Esophagus muscularis mucosa (tissue), 4 donors: ENCODE measurements at regions not wholly inside any gene's neighbourhood (a gene's known extent, or its start where the extent isn't known, plus 50 kb on each side); places are given as distances from the start of the nearest gene placed in this dataset.
"Not testable (repeated sequence)": the region's sequence is repeated elsewhere in the genome, so short reads cannot be mapped to it uniquely, and the experiment has no call there.

Experiments used
- DNase-seq: peaks from one replicate; pipeline ENCODE4 v3.0.0-alpha.2; 2017; ENCODE audit errors: extremely low spot score
- H3K27ac ChIP-seq, 4 donors: fragments of 200-600 bp; sonication (generic); replicated peaks in 1 of 4; 1 replicate in 3 of 4; 2 replicates in 1 of 4; pipeline ENCODE4 v1.5.1; 2016 to 2019; ENCODE audit warnings: mild to moderate bottlenecking in 1 of 4
- H3K27me3 ChIP-seq, 4 donors: fragments of 200-600 bp; sonication (generic); one replicate each; pipeline versions ENCODE4 v1.5.1 to v1.6.0; 2016 to 2019
- H3K36me3 ChIP-seq, 4 donors: fragments of 200-600 bp; sonication (generic); one replicate each; pipeline ENCODE4 v1.5.1; 2016 to 2019
- H3K4me1 ChIP-seq, 4 donors: fragments of 200-600 bp; sonication (generic); one replicate each; pipeline ENCODE4 v1.5.1; 2016 to 2019
- H3K4me3 ChIP-seq, 4 donors: fragments of 200-600 bp; sonication (generic); 1 replicate in 2 of 4; 2 replicates in 2 of 4; pipeline ENCODE4 v1.5.1; 2016 to 2019; ENCODE audit warnings: mild to moderate bottlenecking in 4 of 4, moderate library complexity in 1 of 4
- H3K9me3 ChIP-seq, 4 donors: fragments of 200-600 bp; sonication (generic); 1 replicate in 3 of 4; 2 replicates in 1 of 4; pipeline ENCODE4 v1.5.1; 2016 to 2019
- CTCF ChIP-seq, 3 experiments: fragments of 200-600 bp in 2 of 3; fragments of 450-650 bp in 1 of 3; sonication (generic) in 2 of 3; IDR thresholded peaks; one replicate each; pipeline ENCODE4 v1.5.1; 2017 to 2019; ENCODE audit warnings: antibody characterized with exemption in 3 of 3, mild to moderate bottlenecking in 2 of 3, moderate library complexity in 1 of 3
- EP300 ChIP-seq: sonication (generic); formaldehyde crosslinking; IDR thresholded peaks from one replicate; pipeline ENCODE4 v1.6.1; 2017; ENCODE audit warnings: antibody characterized with exemption
- POLR2A ChIP-seq: fragments of 450-650 bp; IDR thresholded peaks from one replicate; pipeline ENCODE4 v1.6.1; 2017; ENCODE audit warnings: antibody characterized with exemption, moderate library complexity, mild to moderate bottlenecking, low read depth
- POLR2AphosphoS5 ChIP-seq, 2 donors: sonication (generic); formaldehyde crosslinking; IDR thresholded peaks; one replicate each; pipeline ENCODE4 v1.6.1; 2017; ENCODE audit warnings: antibody characterized with exemption in 2 of 2
- WGBS: methylation state at CpG from one replicate; pipeline ENCODE4 v1.1.5; 2018; 5-methylcytosine and 5-hydroxymethylcytosine counted together
- intact Hi-C: fragments of 100-400 bp; cut with DNase I; formaldehyde crosslinking; loops from one replicate; pipeline ENCODE4 v1.15.1; 2023

- intact Hi-C loops: loop anchor here (5.0 to 10.0 kb wide), 3 partner anchors 672 to 1544 kb away; no protein-coding TSS in a partner anchor
- no peak for DNase-seq
- Histone ChIP-seq H3K4me3 (no peak overlapping the region), H3K9me3 (no peaks in the 10 kb centered on the region), H3K27ac (no peak overlapping the region), H3K36me3 (no peaks in the 10 kb centered on the region), H3K27me3 (peaks cover 0 to 43% (median 0%) of the 10 kb centered on the region in 4 donors), H3K4me1 (peaks cover 0 to 26% (median 19%) of the 10 kb centered on the region in 4 donors)
- WGBS: 6% methylated on average over 13 of the region's 13 CpGs
- TF ChIP-seq POLR2AphosphoS5 (IDR thresholded peaks at IDR 0.05) (peak; percentile 41 to 59), CTCF (IDR thresholded peaks at IDR 0.05) (peak; percentile 89 to 96 (median 91)), POLR2A (no peak), EP300 (no peak)
Measured at GRCh38 chr19:30682999-30683536, 310.9 kb downstream of the ZNF536 start.

- no peak for TF ChIP-seq EP300
- TF ChIP-seq POLR2AphosphoS5 (IDR thresholded peaks at IDR 0.05): no peak
- TF ChIP-seq CTCF (IDR thresholded peaks at IDR 0.05): no peak
- TF ChIP-seq POLR2A: no peak
- intact Hi-C loops: loop anchor here (5.0 to 10.0 kb wide), 3 partner anchors 672 to 1545 kb away; no protein-coding TSS in a partner anchor
- Histone ChIP-seq H3K27ac (no peak overlapping the region), H3K4me3 (no peak overlapping the region), H3K36me3 (no peaks in the 10 kb centered on the region), H3K9me3 (no peaks in the 10 kb centered on the region), H3K4me1 (peaks cover 0 to 26% (median 19%) of the 10 kb centered on the region in 4 donors), H3K27me3 (peaks cover 0 to 42% (median 0%) of the 10 kb centered on the region in 4 donors)
- no peak for DNase-seq
- 53% methylated on average over 26 of the region's 27 CpGs for whole genome bisulfite sequencing
Measured at GRCh38 chr19:30682146-30682998, 310.2 kb downstream of the ZNF536 start.

- H3K27me3 ChIP-seq: peaks cover 0 to 37% (median 0%) of the 10 kb centered on the region in 4 donors
- DNase-seq: no peak
- H3K27ac ChIP-seq: no peak overlapping the region
- TF ChIP-seq CTCF (IDR thresholded peaks at IDR 0.05): no peak
- TF ChIP-seq POLR2A: no peak
- no peak for TF ChIP-seq EP300
- TF ChIP-seq POLR2AphosphoS5 (IDR thresholded peaks at IDR 0.05): no peak
- no peaks in the 10 kb centered on the region for H3K9me3 ChIP-seq
- no peak overlapping the region for H3K4me3 ChIP-seq
- WGBS: 81% methylated on average over 19 of the region's 19 CpGs
- no peaks in the 10 kb centered on the region for H3K36me3 ChIP-seq
- intact Hi-C loops: loop anchor here (5.0 to 10.0 kb wide), 3 partner anchors 673 to 1546 kb away; no protein-coding TSS in a partner anchor
- peaks cover 0 to 21% (median 17%) of the 10 kb centered on the region in 4 donors for H3K4me1 ChIP-seq
Measured at GRCh38 chr19:30681162-30682100, 309.2 kb downstream of the ZNF536 start.

GRCh38 chr19:30680399-30680798, 308.2 kb downstream of the ZNF536 start:
- 93% methylated on average over 3 of the region's 3 CpGs for WGBS
- Histone ChIP-seq H3K4me1 (peaks cover 0 to 15% (median 13%) of the 10 kb centered on the region in 4 donors), H3K27me3 (peaks cover 0 to 26% (median 0%) of the 10 kb centered on the region in 4 donors)
- H3K9me3 ChIP-seq, DNase-seq, H3K36me3 ChIP-seq, H3K27ac ChIP-seq, H3K4me3 ChIP-seq: not testable (repeated sequence)
- intact Hi-C loops: loop anchor here (5.0 to 10.0 kb wide), 3 partner anchors 674 to 1547 kb away; no protein-coding TSS in a partner anchor
